HG03135 (cell line): ENCODE measurements at regions not wholly inside any gene's neighbourhood (a gene's known extent, or its start where the extent isn't known, plus 50 kb on each side); places are given as distances from the start of the nearest gene placed in this dataset.
"Not testable (repeated sequence)": the region's sequence is repeated elsewhere in the genome, so short reads cannot be mapped to it uniquely, and the experiment has no call there.

Source experiments
- ATAC-seq: cut with Tn5 transposase; IDR thresholded peaks from one replicate; pipeline ENCODE4 v1.9.1; 2021; ENCODE audit warnings: mild to moderate bottlenecking, moderate library complexity; ENCODE audit not compliant: unreplicated experiment

DNA sequence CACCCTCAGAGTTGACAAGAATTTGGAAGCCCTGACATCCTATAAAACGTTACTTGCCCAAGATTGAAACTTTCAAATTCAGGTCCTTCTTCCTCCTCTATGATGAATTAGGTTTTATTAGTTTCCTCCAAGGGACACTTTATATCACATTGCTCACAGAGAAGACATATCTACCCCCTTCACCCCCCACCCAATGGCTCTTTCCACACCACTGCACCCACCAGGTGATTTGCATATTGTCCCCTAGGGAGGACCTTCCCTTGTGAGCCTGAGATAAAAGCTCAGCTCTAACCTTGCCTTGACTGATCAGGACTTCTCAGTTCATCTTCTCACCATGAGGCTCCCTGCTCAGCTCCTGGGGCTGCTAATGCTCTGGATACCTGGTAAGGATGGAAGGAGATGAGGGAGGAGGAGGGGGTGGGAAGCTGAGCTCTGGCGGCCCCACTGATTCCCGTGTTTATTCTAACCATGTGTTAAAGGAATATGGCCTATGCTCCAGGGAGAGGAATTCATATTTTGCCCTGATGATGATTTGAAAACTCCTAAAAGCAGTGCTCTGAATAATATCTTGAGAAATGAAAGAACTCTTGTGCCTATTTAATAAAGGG lies 1255.8 kb downstream of the RPIA start:
- ATAC-seq = not testable (repeated sequence)

DNA sequence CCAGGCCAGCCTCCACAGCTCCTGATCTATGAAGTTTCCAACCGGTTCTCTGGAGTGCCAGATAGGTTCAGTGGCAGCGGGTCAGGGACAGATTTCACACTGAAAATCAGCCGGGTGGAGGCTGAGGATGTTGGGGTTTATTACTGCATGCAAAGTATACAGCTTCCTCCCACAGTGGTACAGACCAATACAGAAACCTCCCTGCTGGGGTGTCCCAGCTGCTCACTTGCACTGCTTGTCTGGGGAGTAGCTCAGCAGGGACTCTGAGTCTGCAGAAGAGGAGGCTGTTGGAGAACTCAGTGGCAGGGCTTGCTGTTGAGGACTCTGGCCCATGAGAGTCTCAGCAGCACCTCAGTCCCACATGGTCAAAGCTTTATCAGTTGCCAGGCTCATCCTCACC lies 1256.6 kb downstream of the RPIA start:
- not testable (repeated sequence) for ATAC-seq

DNA sequence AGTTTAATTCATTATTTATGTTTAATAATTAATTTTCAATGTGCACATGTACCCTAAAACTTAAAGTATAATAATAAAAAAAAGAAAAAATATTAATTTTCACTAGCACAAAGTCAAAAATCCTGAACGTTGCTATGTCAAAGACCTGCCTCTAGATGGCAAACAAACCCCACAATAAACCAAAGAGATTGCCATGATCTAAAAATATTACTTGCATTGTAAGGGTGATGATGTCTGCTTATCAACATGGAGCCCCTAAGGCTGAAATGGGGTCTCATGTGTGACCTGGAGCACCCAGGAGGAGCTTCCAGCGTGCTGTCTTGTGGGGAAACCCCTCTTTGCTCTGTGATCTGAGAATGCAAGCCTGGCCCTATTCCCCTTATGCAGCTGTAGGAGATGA lies 1259.3 kb downstream of the RPIA start:
- not testable (repeated sequence) for ATAC-seq

DNA sequence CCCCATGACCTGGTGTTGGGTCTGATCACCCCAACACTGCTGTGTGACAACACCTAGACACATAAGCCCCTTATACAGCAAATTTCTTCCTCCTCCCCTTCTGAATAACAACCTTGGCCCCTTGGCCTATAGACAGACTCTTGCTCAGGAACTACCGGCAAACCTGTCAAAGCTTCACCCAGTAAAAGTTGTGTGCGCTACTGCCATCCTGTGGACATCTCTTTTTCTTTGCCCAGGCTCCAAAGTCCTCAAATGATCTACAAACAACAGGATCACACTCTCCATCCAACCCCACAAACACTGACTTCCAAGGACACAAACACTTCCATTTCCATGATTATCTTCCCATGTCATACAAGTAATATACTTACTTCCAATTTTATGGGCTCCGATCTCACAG lies 1265.8 kb downstream of the RPIA start:
- not testable (repeated sequence) for ATAC-seq

DNA sequence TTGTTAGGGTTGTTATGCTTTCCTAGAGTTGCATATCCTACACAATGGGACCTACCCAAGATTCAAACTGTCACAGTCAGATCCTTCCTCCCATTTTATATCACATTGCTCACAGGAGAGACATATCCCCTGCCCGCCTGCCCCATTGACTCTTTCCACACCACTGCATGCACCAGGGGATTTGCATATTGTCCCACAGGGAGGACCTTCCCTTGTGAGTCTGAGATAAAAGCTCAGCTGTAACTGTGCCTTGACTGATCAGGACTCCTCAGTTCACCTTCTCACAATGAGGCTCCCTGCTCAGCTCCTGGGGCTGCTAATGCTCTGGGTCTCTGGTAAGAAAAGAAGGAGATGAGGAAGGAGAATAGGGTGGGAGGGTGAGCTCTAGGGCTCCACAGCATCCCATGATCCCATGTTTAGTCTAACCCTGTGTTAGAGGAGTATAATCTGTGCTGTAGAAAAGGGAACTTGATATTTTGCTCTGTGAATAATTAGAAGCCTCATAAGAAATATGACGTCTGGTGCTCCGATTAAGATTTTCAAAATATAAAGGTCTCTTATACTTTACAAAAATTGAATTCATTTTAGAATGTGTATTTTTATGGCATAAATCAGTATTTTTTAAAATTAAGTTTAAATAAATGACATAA lies 1268.4 kb downstream of the RPIA start:
- not testable (repeated sequence) for ATAC-seq

DNA sequence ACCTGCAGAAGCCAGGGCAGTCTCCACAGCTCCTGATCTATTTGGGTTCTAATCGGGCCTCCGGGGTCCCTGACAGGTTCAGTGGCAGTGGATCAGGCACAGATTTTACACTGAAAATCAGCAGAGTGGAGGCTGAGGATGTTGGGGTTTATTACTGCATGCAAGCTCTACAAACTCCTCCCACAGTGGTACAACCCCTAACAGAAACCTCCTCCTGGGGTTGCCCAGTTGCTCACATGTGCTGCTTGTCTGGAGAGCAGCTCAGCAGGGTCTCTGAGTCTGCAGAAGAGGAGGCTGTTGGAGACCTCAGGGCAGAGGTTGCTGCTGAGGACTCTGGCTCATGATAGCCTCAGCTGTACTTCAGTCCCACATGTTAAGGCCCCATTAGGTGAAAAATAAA lies 1269.1 kb downstream of the RPIA start:
- ATAC-seq = not testable (repeated sequence)

DNA sequence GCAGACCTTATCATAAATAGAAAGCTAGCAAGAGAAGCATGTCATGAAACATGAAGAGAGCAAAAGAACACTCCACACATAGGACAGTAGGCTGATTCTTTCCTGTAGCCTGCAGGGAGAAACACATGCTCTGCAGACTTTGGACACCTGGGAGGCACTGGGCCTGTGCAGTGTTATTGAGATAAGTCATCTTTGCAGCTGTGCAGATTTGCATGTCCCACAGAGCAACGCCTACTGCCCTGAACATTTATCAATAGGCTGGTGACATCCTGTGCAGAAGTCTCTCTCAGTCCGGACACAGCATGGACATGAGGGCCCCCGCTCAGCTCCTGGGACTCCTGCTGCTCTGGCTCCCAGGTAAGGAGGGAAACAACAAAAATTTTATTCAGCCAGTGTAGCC lies 1277.1 kb downstream of the RPIA start:
- not testable (repeated sequence) for ATAC-seq

DNA sequence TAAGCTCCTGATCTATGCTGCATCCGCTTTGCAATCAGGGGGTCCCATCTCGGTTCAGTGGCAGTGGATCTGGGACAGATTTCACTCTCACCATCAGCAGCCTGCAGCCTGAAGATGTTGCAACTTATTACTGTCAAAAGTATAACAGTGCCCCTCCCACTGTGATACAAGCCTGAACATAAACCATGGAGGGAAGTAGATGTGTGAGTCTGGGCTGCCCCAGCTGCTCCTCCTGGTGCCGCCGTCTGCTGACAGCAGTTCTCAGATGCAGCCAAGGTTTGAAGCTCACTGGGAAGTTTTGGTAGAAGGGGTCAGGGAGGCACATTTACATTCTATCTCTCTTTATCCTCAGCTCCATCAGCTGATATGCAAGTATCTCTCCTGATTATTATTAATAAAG lies 1277.7 kb downstream of the RPIA start:
- ATAC-seq = not testable (repeated sequence)

DNA sequence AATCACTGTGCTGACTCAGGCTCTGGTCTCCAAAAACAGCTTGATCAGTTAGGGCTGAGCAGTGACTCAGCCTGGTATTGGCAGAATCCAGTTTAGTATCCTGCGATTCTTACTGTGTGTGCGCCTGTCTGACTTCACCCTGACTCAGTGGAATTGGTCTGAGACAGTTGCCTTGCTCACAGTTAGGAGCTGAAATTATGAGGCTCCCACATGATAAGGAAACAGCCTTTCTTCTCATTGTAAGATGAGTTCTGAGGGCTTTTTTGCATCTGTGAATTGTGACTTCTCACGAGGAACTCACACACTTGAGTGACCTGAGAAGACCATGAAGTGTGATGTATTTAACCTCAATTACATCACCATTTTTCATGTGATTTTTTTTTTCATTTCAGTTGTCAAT lies 1282.4 kb downstream of the RPIA start:
- not testable (repeated sequence) for ATAC-seq

DNA sequence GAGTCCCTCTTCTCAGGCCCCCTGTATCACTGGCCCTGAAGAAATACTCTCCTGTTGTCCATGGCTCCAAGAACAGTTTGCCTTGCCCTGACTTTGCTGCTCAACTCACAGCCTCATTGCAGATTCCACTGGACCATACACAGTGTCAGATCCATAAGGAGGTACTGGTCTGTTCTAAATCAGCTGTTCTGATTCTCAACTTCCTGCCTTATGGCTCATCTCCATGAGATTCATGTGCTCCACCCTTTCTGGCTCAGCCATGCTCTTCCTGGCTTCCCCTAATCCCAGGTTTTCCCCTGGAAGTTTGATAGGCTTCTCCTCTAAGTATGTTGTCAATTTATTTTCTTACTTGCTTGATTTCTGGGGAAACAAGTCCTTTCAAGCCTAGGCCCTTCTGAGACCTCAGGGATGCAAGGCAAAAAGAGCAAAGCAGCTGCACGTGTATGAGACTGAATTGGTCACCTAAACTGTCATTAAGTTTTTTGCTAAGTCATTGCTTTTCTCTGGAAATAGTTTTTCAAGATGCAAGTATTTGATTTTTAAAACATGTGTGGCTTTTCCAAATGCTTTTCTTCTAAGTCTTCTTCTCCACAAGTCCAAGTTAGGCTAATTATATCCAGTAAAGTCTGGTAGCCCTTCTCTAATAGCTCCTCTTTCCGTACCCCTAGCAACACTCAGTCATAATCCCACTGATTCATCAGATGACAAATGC lies 1288.5 kb downstream of the RPIA start:
- ATAC-seq = not testable (repeated sequence)

DNA sequence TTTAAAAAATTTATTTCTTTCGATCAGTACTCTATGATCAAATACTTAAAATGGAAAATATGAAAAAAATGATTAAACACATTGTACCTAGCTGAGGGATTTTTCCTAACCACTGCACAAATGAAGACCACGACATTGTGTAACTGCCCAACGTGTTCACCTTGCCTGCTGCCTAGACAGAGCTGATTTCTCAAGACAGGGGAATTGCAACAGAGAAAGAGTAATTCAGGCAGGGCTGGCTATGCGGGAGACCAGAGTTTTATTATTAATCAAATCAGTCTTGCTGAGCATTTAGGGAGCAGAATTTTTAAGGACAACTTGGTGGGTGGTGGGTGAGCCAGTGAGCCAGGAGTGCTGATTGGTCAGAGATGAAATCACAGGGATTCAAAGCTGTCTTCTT lies 1290.8 kb downstream of the RPIA start:
- ATAC-seq = not testable (repeated sequence)

DNA sequence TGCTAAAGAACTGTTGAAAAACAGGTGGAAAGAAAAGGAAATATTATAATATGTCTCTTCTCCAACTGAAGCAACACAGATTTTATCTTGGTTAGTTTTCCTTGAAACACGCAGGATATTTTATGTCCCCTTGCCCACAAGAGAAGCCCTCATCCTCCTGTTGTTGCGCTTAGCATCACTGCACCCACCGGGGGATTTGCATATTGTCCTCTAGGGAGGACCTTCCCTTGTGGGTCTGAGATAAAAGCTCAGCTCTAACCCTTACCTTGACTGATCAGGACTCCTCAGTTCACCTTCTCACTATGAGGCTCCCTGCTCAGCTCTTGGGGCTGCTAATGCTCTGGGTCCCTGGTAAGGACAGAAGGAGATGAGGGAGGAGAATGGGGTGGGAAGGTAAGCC lies 1294.2 kb downstream of the RPIA start:
- not testable (repeated sequence) for ATAC-seq

DNA sequence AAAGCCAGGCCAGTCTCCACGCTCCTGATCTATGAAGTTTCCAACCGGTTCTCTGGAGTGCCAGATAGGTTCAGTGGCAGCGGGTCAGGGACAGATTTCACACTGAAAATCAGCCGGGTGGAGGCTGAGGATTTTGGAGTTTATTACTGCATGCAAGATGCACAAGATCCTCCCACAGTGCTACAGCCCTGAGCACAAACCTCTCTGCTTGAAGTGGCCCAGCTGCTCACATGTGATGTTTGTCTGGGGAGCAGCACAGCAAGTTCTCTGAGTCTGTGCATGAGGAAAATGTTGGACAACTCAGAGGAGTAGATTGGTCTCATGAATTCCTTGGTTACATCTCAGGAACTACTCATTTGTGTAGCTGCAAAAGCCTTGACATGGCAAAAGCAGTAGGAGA lies 1295.1 kb downstream of the RPIA start:
- ATAC-seq = not testable (repeated sequence)

DNA sequence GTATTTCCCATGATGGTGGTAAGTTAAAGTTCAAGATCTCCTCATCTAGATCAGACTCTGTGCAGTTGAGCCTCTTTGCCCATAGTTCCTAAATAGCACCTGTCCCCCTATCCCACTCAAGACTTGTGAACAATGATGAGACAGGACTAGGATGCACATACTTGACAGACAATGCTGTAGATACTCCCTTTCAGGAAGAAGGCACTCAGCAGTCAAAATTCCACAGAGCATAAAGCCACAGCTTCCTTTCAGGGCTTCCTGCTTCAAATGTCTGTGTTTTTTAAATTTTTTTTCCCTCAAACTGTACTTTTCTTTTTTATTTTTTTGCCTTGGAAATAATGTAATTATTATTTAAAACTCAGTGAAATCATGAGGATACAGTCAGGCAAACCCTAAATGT lies 1305.3 kb downstream of the RPIA start:
- not testable (repeated sequence) for ATAC-seq

DNA sequence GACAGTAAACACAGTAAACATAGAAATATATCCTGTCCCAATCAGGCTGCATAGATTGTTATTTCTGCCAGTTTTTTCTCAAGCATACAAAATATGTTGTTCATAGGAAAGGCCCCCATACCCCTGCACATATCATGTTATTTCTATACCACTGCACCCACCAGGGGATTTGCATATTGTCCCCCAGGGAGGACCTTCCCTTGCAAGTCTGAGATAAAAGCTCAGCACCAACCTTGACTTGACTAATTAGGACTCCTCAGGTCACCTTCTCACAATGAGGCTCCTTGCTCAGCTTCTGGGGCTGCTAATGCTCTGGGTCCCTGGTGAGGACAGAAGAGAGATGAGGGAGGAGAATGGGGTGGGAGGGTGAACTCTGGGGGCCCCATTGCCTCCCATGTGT lies 1313.1 kb downstream of the RPIA start:
- ATAC-seq = not testable (repeated sequence)

DNA sequence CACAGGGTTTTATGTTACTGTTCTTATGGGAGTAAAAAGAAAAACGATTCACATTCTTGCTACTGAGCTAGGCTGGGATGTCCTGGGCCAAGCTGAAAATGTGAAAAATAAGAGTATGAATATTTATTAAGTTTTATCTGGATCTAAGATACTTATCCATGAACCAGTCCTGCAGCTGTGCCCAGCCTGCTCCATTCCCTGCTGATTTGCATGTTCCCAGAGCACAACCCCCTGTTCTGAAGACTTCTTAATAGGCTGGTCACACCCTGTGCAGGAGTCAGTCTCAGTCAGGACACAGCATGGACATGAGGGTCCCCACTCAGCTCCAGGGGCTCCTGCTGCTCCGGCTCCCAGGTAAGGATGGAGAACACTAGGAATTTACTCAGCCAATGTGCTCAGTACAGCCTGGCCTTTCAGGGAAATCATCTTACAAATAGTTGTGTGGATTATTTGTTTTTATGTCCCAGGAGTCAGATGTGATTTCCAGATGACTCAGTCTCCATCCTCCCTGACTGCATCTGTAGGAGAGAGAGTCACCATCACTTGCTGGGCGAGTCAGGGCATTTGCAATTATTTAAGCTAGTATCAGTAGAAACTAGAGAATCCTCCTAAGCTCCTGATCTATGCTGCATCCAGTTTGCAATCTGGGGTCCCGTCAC lies 1319.1 kb downstream of the RPIA start:
- not testable (repeated sequence) for ATAC-seq

DNA sequence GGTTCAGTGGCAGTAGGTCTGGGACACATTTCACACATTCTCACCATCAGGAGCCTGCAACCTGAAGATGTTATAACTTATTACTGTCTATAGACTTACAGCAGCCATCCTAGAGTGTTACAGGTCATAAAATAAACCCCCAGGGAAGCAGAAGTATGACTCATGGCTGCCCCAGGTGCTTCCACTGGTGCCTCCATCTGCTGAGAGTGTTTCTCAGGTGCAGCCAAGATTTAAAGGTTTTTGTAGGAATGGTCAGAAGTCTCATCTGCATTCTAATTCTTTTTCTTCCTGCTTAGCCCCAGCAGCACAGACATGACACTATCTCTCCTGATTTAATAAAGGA lies 1319.6 kb downstream of the RPIA start:
- not testable (repeated sequence) for ATAC-seq

DNA sequence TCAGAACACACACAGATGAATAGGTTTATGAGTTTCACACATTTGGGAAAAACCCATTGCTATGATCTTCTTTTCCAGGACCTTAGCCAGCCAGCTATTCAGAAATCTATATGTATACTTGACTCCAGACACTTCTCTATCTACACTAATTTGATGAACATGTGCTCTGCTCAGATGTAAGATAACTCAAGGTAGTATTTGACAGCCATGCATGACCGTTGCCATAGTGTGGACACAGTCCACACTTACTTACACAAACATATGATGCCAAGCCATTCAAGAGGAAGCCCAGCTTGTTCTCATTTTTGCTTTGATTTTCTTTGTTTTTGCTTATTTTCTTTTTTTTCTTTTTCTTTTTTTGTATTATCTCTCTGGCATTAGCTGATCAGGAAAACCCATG lies 1328.4 kb downstream of the RPIA start:
- not testable (repeated sequence) for ATAC-seq

DNA sequence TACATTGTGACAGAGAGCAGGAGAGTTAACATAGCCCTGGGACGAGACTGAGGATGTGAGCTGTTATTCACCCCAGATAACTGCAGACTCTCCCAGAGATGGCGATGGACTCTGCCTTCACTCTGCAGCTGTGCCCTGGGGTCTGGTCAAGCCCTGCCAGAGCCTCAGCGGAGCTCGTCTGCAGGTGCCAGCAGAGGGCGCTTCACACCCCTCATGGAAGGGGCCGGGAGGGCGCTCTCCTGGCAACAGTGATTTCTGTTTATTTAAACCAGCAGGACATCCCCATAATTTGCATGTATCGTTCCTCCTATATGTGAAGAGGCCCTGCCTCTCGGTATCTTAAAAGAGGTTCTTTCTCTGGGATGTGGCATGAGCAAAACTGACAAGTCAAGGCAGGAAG lies 1329.8 kb downstream of the RPIA start:
- not testable (repeated sequence) for ATAC-seq

DNA sequence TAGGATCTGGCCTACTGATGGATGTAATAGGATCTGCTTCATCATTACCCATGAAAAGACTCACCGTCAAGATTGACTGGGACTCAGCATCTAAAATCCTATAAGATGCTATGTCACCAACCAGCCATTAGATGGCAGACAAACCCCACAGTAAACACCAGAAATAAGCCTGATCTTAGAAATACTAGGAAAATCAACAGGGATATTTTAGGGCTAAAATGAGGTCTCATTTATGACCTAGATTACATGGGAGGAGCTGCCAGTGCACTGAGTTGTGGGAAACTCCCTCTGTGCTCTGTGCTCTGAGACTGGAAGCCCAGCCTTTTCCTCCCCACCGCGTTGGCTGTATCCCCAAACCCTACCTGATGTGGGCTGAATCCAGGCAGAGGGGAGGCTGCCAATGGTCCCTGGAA lies 1335.8 kb downstream of the RPIA start:
- not testable (repeated sequence) for ATAC-seq

DNA sequence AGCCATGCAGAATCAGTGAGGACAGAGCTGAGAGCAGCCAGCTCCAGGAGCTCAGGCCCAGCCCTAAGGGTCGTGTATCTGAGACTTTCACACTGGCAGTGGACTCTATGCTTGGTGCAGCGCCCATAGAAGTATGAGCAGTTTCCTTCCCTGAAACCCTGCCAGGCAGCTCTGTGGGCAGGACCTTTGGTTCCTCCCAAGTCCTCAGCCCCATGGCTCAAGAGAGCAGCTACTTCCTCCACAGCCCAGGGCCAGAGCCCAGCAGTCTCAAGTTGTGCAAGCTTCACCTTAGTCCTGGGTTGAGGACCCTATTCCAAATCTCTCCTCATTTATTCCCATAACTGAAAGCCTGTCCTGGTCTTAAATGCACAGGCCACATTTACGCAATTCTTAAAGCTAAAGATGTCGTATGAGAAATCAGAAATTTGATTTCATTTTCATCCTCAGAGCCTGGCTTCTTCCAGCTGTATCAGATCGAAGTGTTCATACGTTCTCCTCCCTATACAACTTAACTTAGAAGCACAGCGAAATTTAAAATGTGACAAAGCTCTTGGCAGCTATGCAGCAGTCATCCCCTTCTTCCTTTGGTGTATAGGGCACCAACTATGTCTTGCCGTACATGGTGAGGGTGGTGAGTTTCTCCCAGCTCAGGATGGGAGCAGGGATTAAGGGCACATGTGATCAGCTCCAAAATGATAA lies 1337.1 kb downstream of the RPIA start:
- ATAC-seq = not testable (repeated sequence)
